Left ventricle myocardium inferior (tissue), 1 donor: ENCODE measurements at regions not wholly inside any gene's neighbourhood (a gene's known extent, or its start where the extent isn't known, plus 50 kb on each side); places are given as distances from the start of the nearest gene placed in this dataset.

Experiments
- DNase-seq: peaks from one replicate; pipeline ENCODE4 v3.0.0-alpha.2; 2020
- H3K27ac ChIP-seq: fragments of 200-600 bp; replicated peaks from 2 replicates; pipeline ENCODE4 v1.8.0; 2021
- H3K27me3 ChIP-seq: fragments of 200-600 bp; 2 replicates; pipeline ENCODE4 v1.8.0; 2021; ENCODE audit warnings: low read depth
- H3K36me3 ChIP-seq: fragments of 200-600 bp; 2 replicates; pipeline ENCODE4 v1.8.0; 2021
- H3K4me1 ChIP-seq: fragments of 200-600 bp; 2 replicates; pipeline ENCODE4 v1.8.0; 2021
- H3K4me3 ChIP-seq: fragments of 200-600 bp; 2 replicates; pipeline ENCODE4 v1.8.0; 2021; ENCODE audit warnings: mild to moderate bottlenecking, moderate library complexity
- H3K9me3 ChIP-seq: fragments of 200-600 bp; replicated peaks from 2 replicates; pipeline ENCODE4 v1.8.0; 2021
- CTCF ChIP-seq: fragments of 200-600 bp; IDR thresholded peaks from 2 replicates; pipeline ENCODE4 v1.8.0; 2021; ENCODE audit warnings: antibody characterized with exemption, mild to moderate bottlenecking, borderline replicate concordance
- intact Hi-C: fragments of 100-400 bp; cut with micrococcal nuclease; formaldehyde crosslinking; loops from one replicate; pipeline ENCODE4 v1.11.0; 2022
- donor health status: DM: no; HTN: yes; CAD: no; lungs with severe emphysema.

- no peak for DNase-seq
- Histone ChIP-seq H3K4me1 (no peaks in the 10 kb centered on the region), H3K9me3 (no peaks in the 10 kb centered on the region), H3K27ac (no peak overlapping the region), H3K4me3 (no peak overlapping the region), H3K36me3 (no peaks in the 10 kb centered on the region), H3K27me3 (no peaks in the 10 kb centered on the region)
- no peak for TF ChIP-seq CTCF
- intact Hi-C loops = no loop called here
These were observed 68.7 kb upstream of the TCF21 start for GRCh38 chr6:133820208-133820607.

GRCh38 chr6:133827766-133828165, 61.1 kb upstream of the TCF21 start:
- intact Hi-C loops = no loop called here

GRCh38 chr6:133833949-133834359, 55.0 kb upstream of the TCF21 start:
- TF ChIP-seq CTCF = no peak
- peaks cover 27% of the 10 kb centered on the region for H3K27me3 ChIP-seq
- peak overlapping the region; percentile 17 for H3K27ac ChIP-seq
- H3K9me3 ChIP-seq = no peaks in the 10 kb centered on the region
- peaks cover 5% of the 10 kb centered on the region for H3K4me1 ChIP-seq
- H3K36me3 ChIP-seq = no peaks in the 10 kb centered on the region
- no peak overlapping the region for H3K4me3 ChIP-seq
- no peak for DNase-seq
- intact Hi-C loops = no loop called here

More at GRCh38 chr6:133827766-133828165, 61.1 kb upstream of the TCF21 start:
- no peak for TF ChIP-seq CTCF
- Histone ChIP-seq H3K27ac (no peak overlapping the region), H3K36me3 (no peaks in the 10 kb centered on the region), H3K27me3 (peaks cover 4% of the 10 kb centered on the region), H3K4me3 (no peak overlapping the region), H3K9me3 (no peaks in the 10 kb centered on the region), H3K4me1 (no peaks in the 10 kb centered on the region)
- no peak for DNase-seq

GRCh38 chr6:133834472-133835170, 54.3 kb upstream of the TCF21 start:
- H3K4me1 ChIP-seq = peaks cover 5% of the 10 kb centered on the region
- H3K36me3 ChIP-seq = no peaks in the 10 kb centered on the region
- no peak for DNase-seq
- no peak overlapping the region for H3K4me3 ChIP-seq
- H3K27me3 ChIP-seq = peaks cover 33% of the 10 kb centered on the region
- intact Hi-C loops = loop anchor here (5.0 kb wide), 1 partner anchor 267 kb away; no protein-coding TSS in a partner anchor
- no peaks in the 10 kb centered on the region for H3K9me3 ChIP-seq
- H3K27ac ChIP-seq = peak overlapping the region; percentile 17
- TF ChIP-seq CTCF = no peak

GRCh38 chr6:133835901-133836300, 53.0 kb upstream of the TCF21 start:
- Histone ChIP-seq H3K36me3 (no peaks in the 10 kb centered on the region), H3K4me1 (peaks cover 5% of the 10 kb centered on the region), H3K27me3 (peaks cover 36% of the 10 kb centered on the region), H3K9me3 (no peaks in the 10 kb centered on the region), H3K27ac (no peak overlapping the region), H3K4me3 (no peak overlapping the region)
- no peak for DNase-seq
- intact Hi-C loops = loop anchor here (5.0 kb wide), 1 partner anchor 269 kb away; no protein-coding TSS in a partner anchor
- TF ChIP-seq CTCF = no peak
